SK-N-MC (cell line): ENCODE measurements at regions not wholly inside any gene's neighbourhood (a gene's known extent, or its start where the extent isn't known, plus 50 kb on each side); places are given as distances from the start of the nearest gene placed in this dataset.

ENCODE experiments used
- EZH2 ChIP-seq: fragments of 200-600 bp; sonication (generic); IDR thresholded peaks from one replicate; pipeline ENCODE4 v1.6.1; 2017; ENCODE audit warnings: antibody characterized with exemption
- POLR2AphosphoS5 ChIP-seq: IDR thresholded peaks from 2 replicates; pipeline ENCODE4 v1.6.1; 2012; ENCODE audit warnings: mild to moderate bottlenecking, low read depth, low read length, borderline replicate concordance

- no peak for TF ChIP-seq POLR2AphosphoS5
- TF ChIP-seq EZH2, result no peak
Observed at GRCh38 chr16:58933186-58933585, 199.1 kb upstream of the GOT2 start.
